ENCODE measurements at regions not wholly inside any gene's neighbourhood (a gene's known extent, or its start where the extent isn't known, plus 50 kb on each side); places are given as distances from the start of the nearest gene placed in this dataset.

GRCh38 chr7:93006480-93007095 is 111.2 kb downstream of the SAMD9 start:
- Mint-ChIP-seq H3K9me3 (no peaks in the 10 kb centered on the region), H3K36me3 (no peaks in the 10 kb centered on the region), H3K4me1 (no peaks in the 10 kb centered on the region), H3K4me3 (no peak overlapping the region), H3K27me3 (peaks cover 4% of the 10 kb centered on the region), H3K27ac (no peak overlapping the region)
- no peak for ATAC-seq (ENCODE audit: low read depth)
- DNase-seq (ENCODE audit: low spot score in 2 of 2): no peak

DNA sequence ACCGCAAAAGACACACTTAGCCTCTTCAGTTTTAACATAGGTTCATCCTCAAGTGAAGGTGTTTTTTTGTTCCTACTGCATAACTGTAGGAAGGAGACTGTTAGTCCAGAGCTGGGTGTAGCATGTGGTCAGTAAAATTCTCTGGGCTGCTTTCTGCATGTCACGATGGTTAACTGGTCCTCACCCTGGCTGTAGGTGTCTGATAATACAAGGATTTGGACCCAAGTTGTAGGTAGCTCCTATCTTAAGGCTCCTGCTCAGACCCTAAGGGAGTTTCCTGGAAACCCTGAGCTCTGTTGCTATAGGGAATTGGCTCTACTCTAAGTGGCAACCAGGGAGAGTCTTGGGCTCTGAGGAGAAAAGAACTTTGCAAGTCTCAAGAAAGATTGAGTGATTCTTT is 112.9 kb downstream of the SAMD9 start:
- no peaks in the 10 kb centered on the region for H3K36me3 Mint-ChIP-seq
- H3K9me3 Mint-ChIP-seq: no peaks in the 10 kb centered on the region
- no peak overlapping the region for H3K27ac Mint-ChIP-seq
- no peak overlapping the region for H3K4me3 Mint-ChIP-seq
- ATAC-seq (ENCODE audit: low read depth) (no peak), DNase-seq (ENCODE audit: low spot score in 2 of 2) (no peak)
- no peaks in the 10 kb centered on the region for H3K4me1 Mint-ChIP-seq
- peaks cover 4% of the 10 kb centered on the region for H3K27me3 Mint-ChIP-seq

GRCh38 chr7:92997719-92998118 is 120.1 kb downstream of the SAMD9 start:
- DNase-seq (ENCODE audit: low spot score in 2 of 2) (no peak), ATAC-seq (ENCODE audit: low read depth) (no peak)
- Mint-ChIP-seq H3K36me3 (no peaks in the 10 kb centered on the region), H3K4me1 (no peaks in the 10 kb centered on the region), H3K9me3 (peaks cover 1% of the 10 kb centered on the region), H3K4me3 (no peak overlapping the region), H3K27me3 (peaks cover 7% of the 10 kb centered on the region), H3K27ac (no peak overlapping the region)

- Mint-ChIP-seq H3K4me3 (no peak overlapping the region), H3K4me1 (no peaks in the 10 kb centered on the region), H3K27me3 (peaks cover 7% of the 10 kb centered on the region), H3K36me3 (no peaks in the 10 kb centered on the region), H3K27ac (no peak overlapping the region), H3K9me3 (peaks cover 1% of the 10 kb centered on the region)
- ATAC-seq (ENCODE audit: low read depth) (no peak), DNase-seq (ENCODE audit: low spot score in 2 of 2) (no peak)
These were observed 120.6 kb downstream of the SAMD9 start for GRCh38 chr7:92997152-92997551.

DNA sequence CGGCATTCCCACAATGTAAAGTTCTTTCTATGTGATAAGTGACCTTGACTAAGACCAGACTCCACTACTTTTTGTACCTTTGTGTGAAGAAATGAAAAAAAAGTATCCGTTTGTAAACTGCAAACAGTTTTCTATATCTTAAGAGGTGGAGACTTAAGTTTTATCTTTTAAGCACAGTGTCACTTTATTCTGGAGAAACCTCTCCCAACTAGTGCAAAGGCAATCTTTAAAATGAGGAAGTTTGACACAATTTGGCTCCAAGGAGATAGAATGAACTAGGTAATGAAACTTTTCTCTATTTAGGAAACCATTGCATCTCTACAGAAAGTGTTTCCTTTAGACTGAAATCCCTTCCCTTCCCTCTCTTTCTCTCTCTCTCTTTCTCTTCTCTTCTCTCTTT is 122.9 kb downstream of the SAMD9 start:
- Mint-ChIP-seq H3K4me3 (no peak overlapping the region), H3K4me1 (no peaks in the 10 kb centered on the region), H3K9me3 (peaks cover 1% of the 10 kb centered on the region), H3K27ac (no peak overlapping the region), H3K27me3 (peaks cover 8% of the 10 kb centered on the region), H3K36me3 (no peaks in the 10 kb centered on the region)
- DNase-seq (ENCODE audit: low spot score in 2 of 2) (no peak), ATAC-seq (ENCODE audit: low read depth) (no peak)

GRCh38 chr7:92992932-92993331 is 124.8 kb downstream of the SAMD9 start:
- Mint-ChIP-seq H3K27me3 (peaks cover 4% of the 10 kb centered on the region), H3K9me3 (peaks cover under 1% of the 10 kb centered on the region), H3K27ac (no peak overlapping the region), H3K36me3 (no peaks in the 10 kb centered on the region), H3K4me1 (no peaks in the 10 kb centered on the region), H3K4me3 (no peak overlapping the region)
- ATAC-seq (ENCODE audit: low read depth): no peak
- DNase-seq (ENCODE audit: low spot score in 2 of 2): no peak

DNA sequence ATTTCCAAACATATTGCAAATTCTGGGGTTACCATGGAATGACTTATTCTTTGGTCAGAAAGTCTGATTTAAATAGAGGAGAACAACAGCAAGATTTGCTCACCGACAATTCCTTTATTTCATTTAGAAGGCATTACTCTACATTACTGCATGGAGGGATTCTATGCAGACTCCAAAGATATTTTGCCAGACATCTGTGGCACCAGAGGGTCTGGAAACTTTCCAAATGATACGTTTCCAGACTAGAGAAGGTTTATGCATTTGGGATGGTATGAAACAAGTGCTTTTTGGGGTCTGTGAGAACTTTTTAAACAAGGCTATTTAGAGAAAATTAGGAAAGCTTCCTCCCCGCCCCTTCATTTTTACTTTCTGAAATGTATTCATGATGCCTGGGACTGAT is 125.3 kb downstream of the SAMD9 start:
- no peaks in the 10 kb centered on the region for H3K9me3 Mint-ChIP-seq
- no peak overlapping the region for H3K27ac Mint-ChIP-seq
- no peaks in the 10 kb centered on the region for H3K36me3 Mint-ChIP-seq
- DNase-seq (ENCODE audit: low spot score in 2 of 2) (no peak), ATAC-seq (ENCODE audit: low read depth) (no peak)
- H3K27me3 Mint-ChIP-seq: peaks cover 2% of the 10 kb centered on the region
- H3K4me3 Mint-ChIP-seq: no peak overlapping the region
- H3K4me1 Mint-ChIP-seq: no peaks in the 10 kb centered on the region

DNA sequence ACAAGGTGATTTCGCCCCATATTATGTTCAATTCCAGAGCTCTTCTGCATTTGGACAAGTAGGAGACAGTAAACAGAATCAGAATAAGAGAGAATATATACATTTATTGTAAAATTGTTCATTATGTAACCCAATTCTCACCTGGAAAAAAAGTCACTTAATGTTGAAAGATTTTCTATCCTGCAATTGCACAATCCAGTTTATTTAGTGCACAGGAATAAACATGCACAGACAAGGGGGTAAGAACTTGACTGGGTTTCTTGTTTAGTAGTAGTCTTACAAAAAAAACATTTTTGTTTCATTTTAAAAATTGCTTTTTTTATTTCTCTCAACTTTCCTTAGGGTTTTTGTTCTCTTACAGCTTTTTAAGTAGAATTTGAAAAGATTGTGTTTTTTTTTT is 126.6 kb downstream of the SAMD9 start:
- H3K4me3 Mint-ChIP-seq: no peak overlapping the region
- peaks cover 2% of the 10 kb centered on the region for H3K27me3 Mint-ChIP-seq
- H3K36me3 Mint-ChIP-seq: no peaks in the 10 kb centered on the region
- ATAC-seq (ENCODE audit: low read depth): no peak
- no peak for DNase-seq (ENCODE audit: low spot score in 2 of 2)
- H3K4me1 Mint-ChIP-seq: no peaks in the 10 kb centered on the region
- no peaks in the 10 kb centered on the region for H3K9me3 Mint-ChIP-seq
- H3K27ac Mint-ChIP-seq: no peak overlapping the region

DNA sequence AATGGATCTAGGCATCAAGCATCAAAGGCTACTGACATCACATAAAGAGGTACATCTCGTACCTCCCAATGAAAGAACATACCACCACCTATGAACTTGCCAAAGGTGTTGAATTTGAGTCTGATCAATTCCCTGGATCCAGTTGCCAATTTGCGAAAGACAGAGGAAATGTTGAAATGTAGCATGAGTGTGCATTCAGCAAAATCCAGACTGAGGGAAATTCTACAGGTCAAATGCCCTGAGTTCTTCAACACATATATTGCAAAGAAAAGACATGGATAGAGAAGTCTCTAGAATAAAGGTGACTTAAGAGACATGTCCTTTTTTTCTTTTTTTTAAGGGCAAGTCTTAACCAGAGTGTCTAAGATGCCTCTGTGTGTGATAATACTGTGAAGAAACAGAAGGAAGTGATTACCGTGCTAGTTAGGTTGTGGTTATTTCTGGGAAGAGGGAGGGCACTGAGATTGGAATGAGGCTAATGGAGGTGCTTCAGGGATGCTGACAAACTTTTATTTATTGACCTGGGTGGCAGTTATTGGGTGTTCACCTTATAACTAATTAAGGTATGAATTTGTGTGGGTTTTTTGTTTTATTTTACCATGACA is 128.7 kb downstream of the SAMD9 start:
- ATAC-seq (ENCODE audit: low read depth) (no peak), DNase-seq (ENCODE audit: low spot score in 2 of 2) (no peak)
- Mint-ChIP-seq H3K4me1 (no peaks in the 10 kb centered on the region), H3K27ac (no peak overlapping the region), H3K4me3 (no peak overlapping the region), H3K36me3 (no peaks in the 10 kb centered on the region), H3K9me3 (no peaks in the 10 kb centered on the region), H3K27me3 (peaks cover 2% of the 10 kb centered on the region)

- H3K4me1 Mint-ChIP-seq: no peaks in the 10 kb centered on the region
- H3K9me3 Mint-ChIP-seq: no peaks in the 10 kb centered on the region
- H3K4me3 Mint-ChIP-seq: no peak overlapping the region
- H3K27me3 Mint-ChIP-seq: peaks cover 2% of the 10 kb centered on the region
- no peak overlapping the region for H3K27ac Mint-ChIP-seq
- no peak for DNase-seq (ENCODE audit: low spot score in 2 of 2)
- no peak for ATAC-seq (ENCODE audit: low read depth)
- no peaks in the 10 kb centered on the region for H3K36me3 Mint-ChIP-seq
These were observed 129.7 kb downstream of the SAMD9 start for GRCh38 chr7:92988051-92988450.

DNA sequence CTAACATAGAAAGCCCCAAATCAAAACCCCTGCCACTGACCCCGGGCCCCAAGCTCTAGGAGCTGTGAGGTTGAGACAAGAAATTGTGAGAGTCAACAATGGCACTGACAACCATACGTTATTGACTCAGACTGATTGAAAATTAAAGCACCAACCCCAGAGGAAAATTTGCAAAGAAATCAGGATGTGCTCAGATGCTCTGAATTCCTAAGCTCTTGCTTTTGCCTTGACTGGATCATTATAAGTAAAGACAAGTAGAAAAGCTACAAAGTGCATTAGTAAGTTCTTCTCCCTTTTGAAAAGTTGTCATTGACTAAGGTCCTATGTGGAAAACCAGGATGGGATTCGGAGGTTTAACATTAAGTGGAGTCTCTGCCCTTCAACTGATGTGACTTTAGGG is 130.2 kb downstream of the SAMD9 start:
- ATAC-seq (ENCODE audit: low read depth) (no peak), DNase-seq (ENCODE audit: low spot score in 2 of 2) (no peak)
- peaks cover 2% of the 10 kb centered on the region for H3K27me3 Mint-ChIP-seq
- H3K4me1 Mint-ChIP-seq: no peaks in the 10 kb centered on the region
- no peak overlapping the region for H3K27ac Mint-ChIP-seq
- no peaks in the 10 kb centered on the region for H3K36me3 Mint-ChIP-seq
- H3K4me3 Mint-ChIP-seq: no peak overlapping the region
- no peaks in the 10 kb centered on the region for H3K9me3 Mint-ChIP-seq

DNA sequence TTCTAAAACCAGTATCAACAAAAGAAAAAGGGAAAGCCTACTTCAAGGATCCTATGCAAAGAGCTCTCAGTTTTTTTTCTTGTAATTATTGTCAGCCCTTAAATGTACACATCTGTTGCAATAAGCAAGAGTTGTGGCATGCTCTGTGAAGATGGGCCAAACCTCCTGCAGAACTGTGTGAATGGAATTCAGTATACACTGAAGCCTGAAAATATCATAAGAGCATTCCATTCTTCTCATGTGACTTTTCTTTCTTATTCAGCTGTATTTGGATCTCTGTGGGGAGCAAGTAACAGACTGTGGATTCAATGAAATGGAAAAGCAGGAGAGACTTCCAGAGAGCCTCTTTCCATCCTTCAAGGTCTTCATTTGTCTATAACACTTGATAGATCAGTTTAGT is 130.7 kb downstream of the SAMD9 start:
- H3K4me3 Mint-ChIP-seq: no peak overlapping the region
- H3K9me3 Mint-ChIP-seq: no peaks in the 10 kb centered on the region
- DNase-seq (ENCODE audit: low spot score in 2 of 2) (no peak), ATAC-seq (ENCODE audit: low read depth) (no peak)
- H3K36me3 Mint-ChIP-seq: no peaks in the 10 kb centered on the region
- peaks cover 2% of the 10 kb centered on the region for H3K27me3 Mint-ChIP-seq
- H3K4me1 Mint-ChIP-seq: no peaks in the 10 kb centered on the region
- no peak overlapping the region for H3K27ac Mint-ChIP-seq

- ATAC-seq (ENCODE audit: low read depth): no peak
- Mint-ChIP-seq H3K4me1 (no peaks in the 10 kb centered on the region), H3K36me3 (no peaks in the 10 kb centered on the region), H3K9me3 (peaks cover 4% of the 10 kb centered on the region), H3K27me3 (no peaks in the 10 kb centered on the region), H3K4me3 (no peak overlapping the region), H3K27ac (no peak overlapping the region)
- no peak for DNase-seq (ENCODE audit: low spot score in 2 of 2)
These were observed 134.9 kb downstream of the SAMD9 start for GRCh38 chr7:92982928-92983327.

GRCh38 chr7:92976931-92977330 is 140.6 kb upstream of the CDK6 start:
- Mint-ChIP-seq H3K4me3 (no peak overlapping the region), H3K9me3 (peaks cover 19% of the 10 kb centered on the region), H3K27ac (no peak overlapping the region), H3K36me3 (peaks cover 2% of the 10 kb centered on the region), H3K4me1 (no peaks in the 10 kb centered on the region), H3K27me3 (peaks cover 1% of the 10 kb centered on the region)
- DNase-seq (ENCODE audit: low spot score in 2 of 2) (no peak), ATAC-seq (ENCODE audit: low read depth) (no peak)

DNA sequence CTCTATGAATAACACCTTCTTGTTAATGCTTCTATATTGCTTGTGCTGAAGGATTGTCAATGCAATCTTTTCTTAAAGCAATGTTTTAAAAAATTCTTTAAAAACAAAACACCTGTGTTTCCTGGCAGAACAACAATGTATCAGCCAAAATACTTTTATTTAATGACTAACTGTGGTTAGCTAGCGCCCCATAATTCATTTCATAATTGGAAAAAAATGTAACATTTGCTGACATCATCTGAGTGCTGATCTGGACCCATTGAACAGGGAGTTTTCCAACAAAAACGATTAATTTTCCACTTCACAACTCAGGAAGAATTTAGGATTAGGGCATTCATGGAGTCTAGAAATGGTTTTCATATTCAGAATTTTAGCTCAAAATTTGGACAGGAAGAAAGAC is 137.6 kb upstream of the CDK6 start:
- ATAC-seq (ENCODE audit: low read depth): no peak
- H3K4me3 Mint-ChIP-seq: no peak overlapping the region
- peaks cover 2% of the 10 kb centered on the region for H3K36me3 Mint-ChIP-seq
- peaks cover 16% of the 10 kb centered on the region for H3K9me3 Mint-ChIP-seq
- H3K27me3 Mint-ChIP-seq: peaks cover 3% of the 10 kb centered on the region
- no peak for DNase-seq (ENCODE audit: low spot score in 2 of 2)
- no peaks in the 10 kb centered on the region for H3K4me1 Mint-ChIP-seq
- H3K27ac Mint-ChIP-seq: no peak overlapping the region

Measured in memory B cell (primary cell).